Transverse colon (tissue), 4 donors: ENCODE measurements at regions not wholly inside any gene's neighbourhood (a gene's known extent, or its start where the extent isn't known, plus 50 kb on each side); places are given as distances from the start of the nearest gene placed in this dataset.
"Not testable (repeated sequence)": the region's sequence is repeated elsewhere in the genome, so short reads cannot be mapped to it uniquely, and the experiment has no call there.

Experiments used
- DNase-seq: peaks from one replicate; pipeline ENCODE4 v3.0.0-alpha.2; 2019
- H3K27ac ChIP-seq, 4 donors: fragments of 200-600 bp; sonication (generic); 2 replicates each; pipeline ENCODE4 v1.5.1; 2016 to 2018; ENCODE audit warnings: inconsistent platforms in 4 of 4
- H3K27me3 ChIP-seq: fragments of 200-600 bp; sonication (generic); 2 replicates; pipeline ENCODE4 v1.5.1; 2017; ENCODE audit warnings: inconsistent platforms
- H3K36me3 ChIP-seq, 4 donors: fragments of 200-600 bp; sonication (generic); 2 replicates each; pipeline ENCODE4 v1.5.1; 2017 to 2019; ENCODE audit warnings: inconsistent platforms in 4 of 4
- H3K4me1 ChIP-seq, 4 donors: fragments of 200-600 bp; sonication (generic); 2 replicates each; pipeline ENCODE4 v1.5.1; 2017 to 2020; ENCODE audit warnings: inconsistent platforms in 4 of 4
- H3K4me3 ChIP-seq, 4 donors: fragments of 200-600 bp; sonication (generic); 1 replicate in 1 of 4; 2 replicates in 3 of 4; pipeline versions ENCODE4 v1.5.1 to v1.6.1; 2017 to 2019; ENCODE audit warnings: inconsistent platforms in 4 of 4
- H3K9me3 ChIP-seq, 2 donors: fragments of 200-600 bp; sonication (generic); 2 replicates each; pipeline ENCODE4 v1.5.1; 2017 to 2019; ENCODE audit warnings: inconsistent platforms in 2 of 2
- CTCF ChIP-seq, 5 experiments: fragments of 200-600 bp in 3 of 5; fragments of 450-650 bp in 2 of 5; sonication (generic) in 3 of 5; IDR thresholded peaks; 1 replicate in 2 of 5; 2 replicates in 3 of 5; pipeline ENCODE4 v1.5.1; 2016 to 2017; ENCODE audit warnings: antibody characterized with exemption in 5 of 5, inconsistent platforms in 3 of 5, mild to moderate bottlenecking in 2 of 5, moderate library complexity in 1 of 5
- EP300 ChIP-seq: sonication (generic); formaldehyde crosslinking; IDR thresholded peaks from one replicate; pipeline ENCODE4 v1.6.1; 2017; ENCODE audit warnings: antibody characterized with exemption, low read depth
- POLR2A ChIP-seq: fragments of 450-650 bp; IDR thresholded peaks from one replicate; pipeline ENCODE4 v1.6.1; 2016; ENCODE audit warnings: antibody characterized with exemption, mild to moderate bottlenecking, moderate library complexity
- POLR2AphosphoS5 ChIP-seq, 3 donors: sonication (generic); formaldehyde crosslinking; IDR thresholded peaks; one replicate each; pipeline ENCODE4 v1.6.1; 2016; ENCODE audit warnings: antibody characterized with exemption in 3 of 3
- WGBS, 2 donors: methylation state at CpG; one replicate each; pipeline ENCODE4 v1.1.5; 2018; ENCODE audit warnings: low coverage in 1 of 2; 5-methylcytosine and 5-hydroxymethylcytosine counted together
- in situ Hi-C, 4 donors: fragments of 200-750 bp; cut with MboI; loops; one replicate each; pipeline versions ENCODE4 v1.15.0 to v1.15.1; 2017; ENCODE audit warnings: low sequenced_read_pairs in 3 of 4, low pct_ligation_motif_present in 1 of 4, low pct_unique_long_range_greater_than_20kb in 1 of 4
- intact Hi-C: fragments of 100-400 bp; cut with DNase I; formaldehyde crosslinking; loops from one replicate; pipeline ENCODE4 v1.15.1; 2023; ENCODE audit warnings: low total_unique reads

GRCh38 chr1:147053269-147053668 lies 115.1 kb downstream of the NBPF12 start:
- H3K27me3 ChIP-seq = no peaks in the 10 kb centered on the region
- DNase-seq = no peak
- no peak overlapping the region for H3K4me3 ChIP-seq
- no peaks in the 10 kb centered on the region for H3K4me1 ChIP-seq
- TF ChIP-seq CTCF (IDR thresholded peaks at IDR 0.05) (no peak), EP300 (no peak), POLR2A (no peak), POLR2AphosphoS5 (IDR thresholded peaks at IDR 0.05) (no peak)
- H3K27ac ChIP-seq = no peak overlapping the region
- no peaks in the 10 kb centered on the region for H3K9me3 ChIP-seq
- H3K36me3 ChIP-seq = no peaks in the 10 kb centered on the region
- intact Hi-C loops = no loop called here
- WGBS, 2 donors = 66 to 75% methylated on average over 5 of the region's 5 CpGs
- in situ Hi-C loops = no loop called here

DNA sequence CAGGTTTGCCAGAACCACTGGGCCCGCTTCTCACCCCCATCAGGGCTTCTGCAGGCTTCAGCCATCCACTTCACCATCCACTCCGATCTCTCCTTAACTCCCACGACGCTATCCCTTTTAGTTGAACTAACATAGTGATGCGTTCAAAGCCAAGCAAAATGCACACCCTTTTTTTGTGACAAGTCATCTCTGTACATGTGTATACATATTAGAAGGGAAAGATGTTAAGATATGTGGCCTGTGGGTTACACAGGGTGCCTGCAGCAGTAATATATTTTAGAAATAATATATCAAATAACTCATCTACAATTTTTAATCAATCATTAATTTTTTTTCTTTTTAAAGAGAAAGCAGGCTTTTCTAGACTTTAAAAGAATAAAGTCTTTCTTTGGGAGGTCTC lies 114.6 kb downstream of the NBPF12 start:
- Histone ChIP-seq H3K27ac (no peak overlapping the region), H3K4me3 (no peak overlapping the region), H3K4me1 (no peaks in the 10 kb centered on the region), H3K27me3 (no peaks in the 10 kb centered on the region), H3K9me3 (no peaks in the 10 kb centered on the region), H3K36me3 (no peaks in the 10 kb centered on the region)
- 83 to 86% methylated on average over 1 to 5 of the region's 5 CpGs for WGBS, 2 donors
- DNase-seq = no peak
- intact Hi-C loops (no loop called here), in situ Hi-C loops (no loop called here)
- no peak for TF ChIP-seq POLR2AphosphoS5 (IDR thresholded peaks at IDR 0.05)
- no peak for TF ChIP-seq EP300

- DNase-seq = no peak
- WGBS, 2 donors = 77% methylated on average over 8 of the region's 8 CpGs; no CpG with 5 or more reads in 1 of the 2 donors
Observed at GRCh38 chr1:147052143-147052542, 114.0 kb downstream of the NBPF12 start.

DNA sequence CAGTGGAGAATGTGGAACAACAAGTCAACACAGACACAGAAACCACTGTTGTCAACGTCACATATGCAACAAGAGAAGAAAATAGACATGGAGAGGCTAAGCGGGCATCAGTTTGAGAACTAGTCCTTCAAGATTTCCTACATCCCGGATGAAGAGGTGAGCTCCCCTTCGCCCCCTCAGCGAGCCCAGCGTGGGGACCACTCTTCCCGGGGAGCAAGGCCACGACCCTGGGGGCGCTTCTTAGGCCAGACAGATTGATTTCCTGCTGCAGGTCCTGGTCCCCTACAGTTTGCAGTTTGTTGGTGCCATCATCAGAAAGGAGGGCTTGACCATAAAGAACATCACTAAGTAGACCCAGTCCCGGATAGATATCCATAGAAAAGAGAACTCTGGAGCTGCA lies 113.0 kb downstream of the NBPF12 start:
- Histone ChIP-seq H3K27ac (no peak overlapping the region), H3K4me3 (no peak overlapping the region), H3K4me1 (no peaks in the 10 kb centered on the region), H3K27me3 (no peaks in the 10 kb centered on the region), H3K36me3 (no peaks in the 10 kb centered on the region), H3K9me3 (no peaks in the 10 kb centered on the region)
- DNase-seq = no peak
- intact Hi-C loops = no loop called here
- TF ChIP-seq EP300 = no peak
- no peak for TF ChIP-seq POLR2AphosphoS5 (IDR thresholded peaks at IDR 0.05)
- in situ Hi-C loops = no loop called here
- 80 to 94% methylated on average over 2 to 10 of the region's 10 CpGs for WGBS, 2 donors

More at GRCh38 chr1:147052143-147052542, 114.0 kb downstream of the NBPF12 start:
- TF ChIP-seq CTCF (IDR thresholded peaks at IDR 0.05) (no peak), POLR2AphosphoS5 (IDR thresholded peaks at IDR 0.05) (no peak), POLR2A (no peak), EP300 (no peak)
- H3K9me3 ChIP-seq = no peaks in the 10 kb centered on the region
- no peaks in the 10 kb centered on the region for H3K27me3 ChIP-seq
- no peak overlapping the region for H3K27ac ChIP-seq
- no peaks in the 10 kb centered on the region for H3K36me3 ChIP-seq
- H3K4me1 ChIP-seq = no peaks in the 10 kb centered on the region
- no peak overlapping the region for H3K4me3 ChIP-seq
- intact Hi-C loops (no loop called here), in situ Hi-C loops (no loop called here)

- H3K27ac ChIP-seq = no peak overlapping the region
- H3K4me1 ChIP-seq = no peaks in the 10 kb centered on the region
- TF ChIP-seq CTCF (IDR thresholded peaks at IDR 0.05) (no peak), EP300 (no peak), POLR2AphosphoS5 (IDR thresholded peaks at IDR 0.05) (no peak), POLR2A (no peak)
- no peaks in the 10 kb centered on the region for H3K27me3 ChIP-seq
- intact Hi-C loops = no loop called here
- DNase-seq = no peak
- H3K4me3 ChIP-seq = no peak overlapping the region
- in situ Hi-C loops = no loop called here
- no peaks in the 10 kb centered on the region for H3K9me3 ChIP-seq
- 93% methylated on average over 31 of the region's 31 CpGs; no CpG with 5 or more reads in 1 of the 2 donors for WGBS, 2 donors
- H3K36me3 ChIP-seq = no peaks in the 10 kb centered on the region
Observed at GRCh38 chr1:147050654-147051053, 112.5 kb downstream of the NBPF12 start.

GRCh38 chr1:147046863-147047394 lies 108.8 kb downstream of the NBPF12 start:
- H3K4me3 ChIP-seq, H3K27ac ChIP-seq, DNase-seq, H3K36me3 ChIP-seq, H3K9me3 ChIP-seq, H3K27me3 ChIP-seq, in situ Hi-C loops, H3K4me1 ChIP-seq, intact Hi-C loops: not testable (repeated sequence)
- WGBS, 2 donors = 80 to 81% methylated on average over 3 to 4 of the region's 4 CpGs
